Uterus (tissue), 2 donors: ENCODE measurements at regions not wholly inside any gene's neighbourhood (a gene's known extent, or its start where the extent isn't known, plus 50 kb on each side); places are given as distances from the start of the nearest gene placed in this dataset.

ENCODE experiments used
- POLR2A ChIP-seq, 2 donors: fragments of 450-650 bp; IDR thresholded peaks; one replicate each; pipeline ENCODE4 v1.6.1; 2016; ENCODE audit warnings: antibody characterized with exemption in 2 of 2, mild to moderate bottlenecking in 1 of 2, moderate library complexity in 1 of 2
- TF ChIP-seq, protein P1 (sequence below), 4 experiments: fragments of 200-600 bp in 2 of 4; fragments of 450-650 bp in 2 of 4; sonication (generic) in 2 of 4; IDR thresholded peaks; one replicate each; pipeline ENCODE4 v1.5.1; 2016 to 2019; ENCODE audit warnings: antibody characterized with exemption in 4 of 4, mild to moderate bottlenecking in 2 of 4, moderate library complexity in 1 of 4

DNA sequence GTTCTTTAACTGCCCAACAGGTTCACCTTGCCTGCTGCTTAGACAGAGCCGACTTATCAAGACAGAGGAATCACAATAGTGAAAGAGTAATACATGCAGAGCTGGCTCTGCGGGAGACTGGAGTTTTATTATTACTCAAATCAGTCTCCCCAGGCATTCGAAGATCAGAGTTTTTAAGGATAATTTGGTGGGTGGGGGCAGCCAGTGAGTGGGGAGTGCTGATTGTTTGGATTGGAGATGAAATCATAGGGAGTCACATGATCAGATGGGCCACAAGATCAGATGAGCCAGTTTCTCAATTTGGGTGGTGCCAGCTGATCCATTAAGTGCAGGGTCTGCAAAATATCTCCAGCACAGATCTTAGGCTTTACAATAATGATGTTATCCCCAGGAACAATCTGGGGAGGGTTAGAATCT lies 131.3 kb downstream of the AKR1D1 start:
- no peak for TF ChIP-seq POLR2A (IDR thresholded peaks at IDR 0.05)
- TF ChIP-seq, protein P1, sequence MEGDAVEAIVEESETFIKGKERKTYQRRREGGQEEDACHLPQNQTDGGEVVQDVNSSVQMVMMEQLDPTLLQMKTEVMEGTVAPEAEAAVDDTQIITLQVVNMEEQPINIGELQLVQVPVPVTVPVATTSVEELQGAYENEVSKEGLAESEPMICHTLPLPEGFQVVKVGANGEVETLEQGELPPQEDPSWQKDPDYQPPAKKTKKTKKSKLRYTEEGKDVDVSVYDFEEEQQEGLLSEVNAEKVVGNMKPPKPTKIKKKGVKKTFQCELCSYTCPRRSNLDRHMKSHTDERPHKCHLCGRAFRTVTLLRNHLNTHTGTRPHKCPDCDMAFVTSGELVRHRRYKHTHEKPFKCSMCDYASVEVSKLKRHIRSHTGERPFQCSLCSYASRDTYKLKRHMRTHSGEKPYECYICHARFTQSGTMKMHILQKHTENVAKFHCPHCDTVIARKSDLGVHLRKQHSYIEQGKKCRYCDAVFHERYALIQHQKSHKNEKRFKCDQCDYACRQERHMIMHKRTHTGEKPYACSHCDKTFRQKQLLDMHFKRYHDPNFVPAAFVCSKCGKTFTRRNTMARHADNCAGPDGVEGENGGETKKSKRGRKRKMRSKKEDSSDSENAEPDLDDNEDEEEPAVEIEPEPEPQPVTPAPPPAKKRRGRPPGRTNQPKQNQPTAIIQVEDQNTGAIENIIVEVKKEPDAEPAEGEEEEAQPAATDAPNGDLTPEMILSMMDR (IDR thresholded peaks at IDR 0.05), result no peak
